ENCODE measurements at regions not wholly inside any gene's neighbourhood (a gene's known extent, or its start where the extent isn't known, plus 50 kb on each side); places are given as distances from the start of the nearest gene placed in this dataset.

DNA sequence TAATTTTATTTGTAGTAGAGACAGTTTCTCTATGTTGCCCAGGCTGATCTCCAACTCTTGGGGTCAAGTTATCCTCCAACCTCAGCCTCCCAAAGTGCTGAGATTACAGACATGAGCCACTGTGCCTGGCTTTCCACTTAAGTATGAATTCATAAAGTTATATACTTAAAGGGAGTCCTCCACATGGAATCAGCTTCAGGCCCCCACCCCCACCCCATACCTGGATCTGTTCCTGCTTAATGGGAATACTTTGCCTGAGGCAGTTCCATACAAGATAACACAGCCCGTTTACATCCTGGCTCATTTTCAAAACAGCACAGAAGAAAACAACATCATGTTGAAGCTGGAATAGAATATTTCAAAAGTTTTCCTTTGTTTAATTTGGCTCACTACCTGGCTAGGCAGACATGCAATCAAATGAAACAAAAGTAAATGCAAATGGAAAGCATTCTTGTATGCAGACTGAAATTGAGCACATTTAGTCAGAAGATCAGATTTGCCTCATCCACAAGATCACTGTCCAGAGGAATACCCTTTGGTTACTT, 82.4 kb downstream of the FAT3 start:
- Mint-ChIP-seq H3K9me3 (peaks cover 3% of the 10 kb centered on the region), H3K36me3 (ENCODE audit: low read depth) (no peaks in the 10 kb centered on the region), H3K4me3 (no peak overlapping the region), H3K4me1 (no peaks in the 10 kb centered on the region), H3K27ac (no peak overlapping the region), H3K27me3 (no peaks in the 10 kb centered on the region)
- no peak for DNase-seq
- POLR2A ChIA-PET: no interaction called here
- CTCF ChIA-PET: no interaction called here

DNA sequence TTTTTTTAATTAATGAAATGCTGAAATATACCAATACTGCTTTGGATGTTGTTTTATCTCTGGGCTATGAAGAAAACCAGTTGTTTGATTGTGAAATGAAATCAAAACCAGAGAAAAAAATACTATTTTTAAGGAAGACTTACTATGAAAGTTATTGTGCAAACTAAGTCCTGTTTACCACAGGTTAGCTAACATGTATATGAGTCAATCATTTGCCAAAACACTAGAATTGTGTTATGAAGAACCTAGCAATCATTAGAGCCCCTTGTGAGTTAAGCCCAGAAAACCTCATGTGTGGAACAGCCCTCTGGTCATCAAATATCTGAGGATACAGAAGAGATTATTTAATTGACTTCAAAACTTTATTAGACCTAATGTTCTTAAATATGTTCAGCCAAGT, 83.7 kb downstream of the FAT3 start:
- Mint-ChIP-seq H3K27ac (no peak overlapping the region), H3K27me3 (no peaks in the 10 kb centered on the region), H3K36me3 (ENCODE audit: low read depth) (no peaks in the 10 kb centered on the region), H3K9me3 (peaks cover 3% of the 10 kb centered on the region), H3K4me1 (no peaks in the 10 kb centered on the region), H3K4me3 (no peak overlapping the region)
- POLR2A ChIA-PET: no interaction called here
- DNase-seq: no peak
- CTCF ChIA-PET: no interaction called here

DNA sequence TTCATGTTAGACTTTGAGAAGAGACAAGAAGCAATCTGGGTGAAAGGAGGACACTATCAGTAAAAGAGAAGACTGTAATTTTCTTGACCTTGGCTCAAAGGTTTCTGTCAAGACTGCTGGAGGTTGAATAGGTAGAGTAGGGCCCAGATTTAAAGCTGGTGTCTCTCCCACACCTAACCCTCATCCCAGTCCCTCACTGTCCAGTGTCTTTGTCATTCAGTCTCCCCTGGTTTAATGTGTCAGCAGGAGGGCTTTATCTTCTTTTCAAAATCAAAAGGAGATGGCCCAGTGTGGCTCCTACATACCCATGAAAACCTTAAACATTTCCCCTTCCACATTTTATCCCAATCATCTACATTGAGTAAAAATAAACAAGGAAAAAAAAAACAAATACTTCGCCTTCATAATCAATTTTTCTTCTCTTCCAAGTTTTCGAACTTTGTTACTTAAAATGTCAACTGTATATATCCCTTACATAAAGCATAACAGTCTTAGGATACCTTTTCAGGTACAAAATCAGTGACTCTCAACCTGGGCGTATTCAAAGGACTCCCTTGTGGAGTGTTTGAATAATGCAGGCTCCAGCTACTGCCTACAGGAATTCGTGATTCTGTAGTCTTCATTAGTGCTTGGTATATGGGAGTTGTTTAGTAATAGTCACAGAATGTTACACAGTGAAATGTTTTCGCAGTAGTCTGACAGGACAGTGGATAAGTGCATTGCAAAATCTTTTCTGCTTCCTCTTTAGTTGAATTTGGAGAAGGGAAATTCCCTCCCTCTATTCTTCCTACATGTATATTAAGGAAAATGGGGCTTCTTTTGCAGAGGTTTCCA, 87.2 kb downstream of the FAT3 start:
- Mint-ChIP-seq H3K4me3 (no peak overlapping the region), H3K9me3 (no peaks in the 10 kb centered on the region), H3K36me3 (ENCODE audit: low read depth) (no peaks in the 10 kb centered on the region), H3K27ac (no peak overlapping the region), H3K4me1 (no peaks in the 10 kb centered on the region), H3K27me3 (no peaks in the 10 kb centered on the region)
- no peak for DNase-seq
- POLR2A ChIA-PET: no interaction called here
- CTCF ChIA-PET: no interaction called here

DNA sequence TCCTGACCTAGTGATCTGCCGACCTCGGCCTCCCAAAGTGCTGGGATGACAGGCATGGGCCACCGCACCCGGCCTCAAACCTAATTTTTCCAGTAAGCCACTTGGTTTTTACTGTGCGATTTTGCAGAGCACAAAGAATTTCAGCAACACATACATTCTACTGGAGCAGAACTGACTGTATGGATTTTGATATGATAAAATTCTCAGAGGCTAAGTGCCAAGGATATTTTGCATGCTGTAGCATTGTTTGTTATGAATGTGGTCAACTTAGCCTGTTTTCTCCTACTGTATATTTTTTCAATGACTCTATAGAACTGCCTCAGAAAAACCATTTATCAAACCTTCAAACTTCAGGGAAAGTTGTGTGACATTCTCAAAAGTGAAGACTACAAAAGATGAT, 89.2 kb downstream of the FAT3 start:
- ChIA-PET POLR2A (no interaction called here), CTCF (no interaction called here)
- Mint-ChIP-seq H3K27me3 (no peaks in the 10 kb centered on the region), H3K4me1 (no peaks in the 10 kb centered on the region), H3K4me3 (no peak overlapping the region), H3K9me3 (no peaks in the 10 kb centered on the region), H3K36me3 (ENCODE audit: low read depth) (no peaks in the 10 kb centered on the region), H3K27ac (no peak overlapping the region)
- DNase-seq: no peak

DNA sequence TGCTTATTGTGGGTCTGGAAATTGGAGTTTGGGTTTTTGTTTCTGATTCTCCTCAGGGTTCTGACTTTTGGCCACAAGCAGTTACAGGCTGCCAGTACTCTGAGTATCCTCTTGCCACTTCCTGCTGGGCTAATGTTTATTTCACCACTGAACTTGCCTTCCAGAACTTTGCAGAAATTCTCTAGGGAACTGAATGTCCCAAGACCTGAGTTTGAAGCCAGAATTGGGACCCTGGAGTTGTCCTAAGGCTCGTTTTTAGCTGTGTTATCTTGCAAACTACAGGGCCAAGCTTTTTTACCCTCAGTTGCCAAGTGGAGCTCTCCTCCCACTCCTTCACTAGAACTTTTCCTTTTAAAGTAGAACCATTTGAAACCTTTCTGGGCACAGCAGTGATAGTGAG, 89.9 kb downstream of the FAT3 start:
- no peaks in the 10 kb centered on the region for H3K27me3 Mint-ChIP-seq
- CTCF ChIA-PET: no interaction called here
- no peaks in the 10 kb centered on the region for H3K4me1 Mint-ChIP-seq
- no peaks in the 10 kb centered on the region for H3K36me3 Mint-ChIP-seq (ENCODE audit: low read depth)
- H3K4me3 Mint-ChIP-seq: no peak overlapping the region
- H3K9me3 Mint-ChIP-seq: no peaks in the 10 kb centered on the region
- DNase-seq: no peak
- POLR2A ChIA-PET: no interaction called here
- no peak overlapping the region for H3K27ac Mint-ChIP-seq

DNA sequence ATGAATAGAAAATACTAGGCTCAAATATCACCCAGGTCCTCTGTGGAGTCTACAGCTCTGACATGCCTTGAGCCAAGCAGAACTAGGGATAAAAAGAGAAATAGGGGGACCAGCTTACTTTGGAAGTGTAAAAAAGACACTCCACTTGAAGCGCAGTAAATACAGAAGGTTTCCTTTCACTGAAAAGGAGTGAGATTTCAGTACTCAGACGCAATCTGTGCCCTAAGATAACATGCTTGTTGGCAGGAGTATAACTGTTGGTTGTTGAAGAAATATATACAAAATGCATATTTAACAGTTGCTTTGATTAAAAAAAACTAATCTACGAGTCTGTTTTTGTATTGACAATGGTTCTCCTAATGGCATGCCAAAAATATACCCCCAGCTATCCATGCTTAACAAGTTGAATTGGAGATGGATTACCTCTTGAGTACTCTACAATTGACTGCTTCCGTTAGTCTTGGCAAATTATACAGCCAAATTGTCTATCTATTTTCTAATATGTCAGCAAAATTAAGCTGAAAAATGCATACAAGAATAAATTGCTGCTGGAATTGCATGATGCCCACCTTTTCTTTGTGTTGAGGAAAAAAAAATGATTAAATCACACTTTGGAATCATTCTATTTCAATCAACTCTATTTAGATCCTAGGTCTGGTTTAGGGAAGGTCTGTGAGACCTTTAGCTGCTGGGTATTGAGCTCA, 91.6 kb downstream of the FAT3 start:
- Mint-ChIP-seq H3K27me3 (no peaks in the 10 kb centered on the region), H3K36me3 (ENCODE audit: low read depth) (no peaks in the 10 kb centered on the region), H3K9me3 (no peaks in the 10 kb centered on the region), H3K4me3 (no peak overlapping the region), H3K27ac (no peak overlapping the region), H3K4me1 (no peaks in the 10 kb centered on the region)
- POLR2A ChIA-PET: no interaction called here
- CTCF ChIA-PET: no interaction called here
- DNase-seq: no peak

DNA sequence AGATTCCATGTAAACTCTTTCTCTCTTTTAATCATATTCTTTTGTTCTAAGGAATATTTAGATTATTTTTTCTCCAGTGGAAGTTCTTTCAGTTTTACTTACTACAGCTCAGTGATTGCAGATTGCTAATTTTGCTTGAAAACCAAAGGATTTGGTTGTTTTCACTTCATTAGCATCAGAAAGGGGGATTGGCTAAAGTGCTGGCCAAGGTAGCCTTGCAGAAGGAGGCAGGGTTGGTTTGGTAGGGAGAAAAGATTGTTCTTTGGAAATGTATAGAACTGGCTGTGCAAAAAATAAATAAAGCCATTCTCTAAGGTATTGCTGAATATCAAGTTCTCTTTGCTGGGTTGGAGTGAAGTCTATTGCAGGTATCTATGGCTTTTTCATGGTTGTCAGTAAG, 92.6 kb downstream of the FAT3 start:
- no peak for DNase-seq
- POLR2A ChIA-PET: no interaction called here
- H3K27me3 Mint-ChIP-seq: no peaks in the 10 kb centered on the region
- H3K4me1 Mint-ChIP-seq: no peaks in the 10 kb centered on the region
- no peak overlapping the region for H3K4me3 Mint-ChIP-seq
- no peak overlapping the region for H3K27ac Mint-ChIP-seq
- CTCF ChIA-PET: no interaction called here
- H3K9me3 Mint-ChIP-seq: no peaks in the 10 kb centered on the region
- no peaks in the 10 kb centered on the region for H3K36me3 Mint-ChIP-seq (ENCODE audit: low read depth)

DNA sequence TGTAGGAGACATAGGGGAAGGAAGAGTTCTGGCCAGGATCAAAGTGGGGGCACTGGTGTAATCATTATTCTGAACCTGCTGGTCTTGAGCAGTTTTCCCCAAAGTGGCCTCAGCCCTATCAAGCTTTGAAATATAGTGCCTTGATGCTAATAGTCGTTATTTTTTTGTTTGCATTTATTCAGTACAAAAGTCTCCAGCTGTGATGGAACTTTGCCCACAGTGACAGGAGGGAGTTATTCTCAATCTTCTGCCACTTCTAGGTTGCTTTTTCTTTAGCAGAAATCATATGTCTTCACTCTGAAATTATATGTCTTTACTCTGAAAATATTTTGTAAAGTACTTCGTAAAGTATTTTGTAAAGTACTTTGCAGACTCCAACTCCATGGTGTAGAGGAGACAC, 93.1 kb downstream of the FAT3 start:
- no peaks in the 10 kb centered on the region for H3K27me3 Mint-ChIP-seq
- ChIA-PET POLR2A (no interaction called here), CTCF (no interaction called here)
- no peak for DNase-seq
- no peaks in the 10 kb centered on the region for H3K4me1 Mint-ChIP-seq
- H3K36me3 Mint-ChIP-seq (ENCODE audit: low read depth): no peaks in the 10 kb centered on the region
- no peak overlapping the region for H3K4me3 Mint-ChIP-seq
- no peaks in the 10 kb centered on the region for H3K9me3 Mint-ChIP-seq
- no peak overlapping the region for H3K27ac Mint-ChIP-seq

DNA sequence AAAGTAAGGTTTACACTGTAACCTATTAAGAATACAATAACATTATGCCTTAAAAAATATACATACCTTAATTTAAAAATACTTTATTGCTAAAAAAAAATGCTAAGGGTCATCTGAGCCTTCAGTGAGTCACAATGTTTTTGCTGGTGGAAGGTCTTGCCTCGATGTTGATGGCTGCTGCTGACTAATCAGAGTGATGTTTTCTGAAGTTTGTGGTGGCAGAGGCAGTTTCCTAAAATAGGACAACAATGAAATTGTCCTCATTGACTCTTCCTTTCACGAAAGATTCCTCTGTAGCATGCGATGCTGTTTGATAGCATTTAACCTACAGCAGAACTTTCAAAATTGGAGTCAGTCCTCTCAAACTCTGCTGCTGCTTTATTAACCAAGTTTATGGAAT, 97.6 kb downstream of the FAT3 start:
- H3K27me3 Mint-ChIP-seq: no peaks in the 10 kb centered on the region
- H3K4me3 Mint-ChIP-seq: no peak overlapping the region
- ChIA-PET CTCF (no interaction called here), POLR2A (no interaction called here)
- H3K27ac Mint-ChIP-seq: no peak overlapping the region
- H3K4me1 Mint-ChIP-seq: no peaks in the 10 kb centered on the region
- no peaks in the 10 kb centered on the region for H3K36me3 Mint-ChIP-seq (ENCODE audit: low read depth)
- peaks cover 2% of the 10 kb centered on the region for H3K9me3 Mint-ChIP-seq
- no peak for DNase-seq

DNA sequence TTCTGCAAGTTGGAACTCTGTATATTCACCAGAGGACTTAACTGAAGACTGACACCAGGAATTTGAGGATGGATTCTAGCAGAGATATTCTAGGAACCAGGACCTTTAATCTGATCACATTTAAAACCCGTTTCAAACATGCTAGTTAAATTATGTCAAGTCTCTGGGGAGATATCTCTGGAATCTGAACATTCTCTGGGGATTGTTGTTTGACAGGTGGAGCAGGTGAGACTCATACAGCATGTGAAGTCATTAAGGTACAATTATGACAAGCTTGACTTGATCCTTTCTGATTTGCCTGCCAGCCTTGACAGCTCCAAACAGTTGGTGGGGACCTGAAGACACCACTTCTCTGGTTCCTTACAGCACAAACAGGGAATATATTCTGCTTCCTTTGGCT, 100.3 kb downstream of the FAT3 start:
- no peaks in the 10 kb centered on the region for H3K27me3 Mint-ChIP-seq
- H3K9me3 Mint-ChIP-seq: peaks cover 2% of the 10 kb centered on the region
- ChIA-PET POLR2A (no interaction called here), CTCF (no interaction called here)
- H3K27ac Mint-ChIP-seq: no peak overlapping the region
- H3K4me3 Mint-ChIP-seq: no peak overlapping the region
- DNase-seq: no peak
- no peaks in the 10 kb centered on the region for H3K36me3 Mint-ChIP-seq (ENCODE audit: low read depth)
- H3K4me1 Mint-ChIP-seq: no peaks in the 10 kb centered on the region

DNA sequence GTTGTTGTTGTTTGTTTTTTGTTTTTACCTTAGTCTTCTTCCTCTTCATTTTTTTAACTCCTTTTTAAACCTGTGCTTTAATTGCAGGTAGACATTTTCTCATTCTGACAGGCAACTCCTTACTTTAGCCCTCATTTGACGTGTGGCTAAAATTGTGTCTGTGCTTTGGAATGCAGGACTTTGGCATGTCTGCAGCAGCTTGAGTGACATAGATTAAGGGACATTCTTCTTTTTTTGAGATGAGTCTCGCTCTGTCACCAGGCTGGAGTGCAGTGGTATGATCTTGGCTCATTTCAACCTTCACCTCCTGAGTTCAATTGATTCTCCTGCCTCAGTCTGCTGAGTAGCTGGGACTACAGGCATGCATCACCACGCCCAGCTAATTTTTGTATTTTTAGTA, 100.8 kb downstream of the FAT3 start:
- no peak overlapping the region for H3K4me3 Mint-ChIP-seq
- no peaks in the 10 kb centered on the region for H3K27me3 Mint-ChIP-seq
- CTCF ChIA-PET: interaction anchor here (0.5 kb wide), 1 partner anchor 33 kb away, joined by 5 read pairs; no protein-coding TSS in a partner anchor
- no peak overlapping the region for H3K27ac Mint-ChIP-seq
- peaks cover 2% of the 10 kb centered on the region for H3K9me3 Mint-ChIP-seq
- POLR2A ChIA-PET: no interaction called here
- no peaks in the 10 kb centered on the region for H3K36me3 Mint-ChIP-seq (ENCODE audit: low read depth)
- H3K4me1 Mint-ChIP-seq: no peaks in the 10 kb centered on the region
- no peak for DNase-seq

DNA sequence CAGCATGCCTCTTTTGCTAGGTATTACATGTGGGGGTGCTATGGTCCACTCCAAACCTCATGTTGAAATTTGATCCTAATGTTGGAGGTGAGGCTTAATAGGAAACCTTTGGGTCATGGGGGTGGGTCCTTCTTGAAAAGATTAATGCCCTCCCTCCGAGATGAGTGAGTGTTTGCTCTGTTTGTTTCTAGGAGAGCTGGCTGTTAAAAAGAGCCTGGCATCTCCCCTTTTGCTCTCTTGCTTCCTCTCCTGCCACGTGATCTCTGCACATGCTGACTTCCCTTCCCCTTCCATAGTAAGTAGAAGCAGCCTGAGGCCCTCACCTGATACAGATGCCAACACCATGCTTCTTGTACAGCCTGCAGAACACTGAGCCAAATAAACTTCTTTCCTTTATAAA, 104.5 kb downstream of the FAT3 start:
- H3K4me3 Mint-ChIP-seq: no peak overlapping the region
- ChIA-PET CTCF (no interaction called here), POLR2A (no interaction called here)
- H3K4me1 Mint-ChIP-seq: no peaks in the 10 kb centered on the region
- H3K9me3 Mint-ChIP-seq: peaks cover 2% of the 10 kb centered on the region
- no peak for DNase-seq
- no peak overlapping the region for H3K27ac Mint-ChIP-seq
- no peaks in the 10 kb centered on the region for H3K36me3 Mint-ChIP-seq (ENCODE audit: low read depth)
- H3K27me3 Mint-ChIP-seq: no peaks in the 10 kb centered on the region

DNA sequence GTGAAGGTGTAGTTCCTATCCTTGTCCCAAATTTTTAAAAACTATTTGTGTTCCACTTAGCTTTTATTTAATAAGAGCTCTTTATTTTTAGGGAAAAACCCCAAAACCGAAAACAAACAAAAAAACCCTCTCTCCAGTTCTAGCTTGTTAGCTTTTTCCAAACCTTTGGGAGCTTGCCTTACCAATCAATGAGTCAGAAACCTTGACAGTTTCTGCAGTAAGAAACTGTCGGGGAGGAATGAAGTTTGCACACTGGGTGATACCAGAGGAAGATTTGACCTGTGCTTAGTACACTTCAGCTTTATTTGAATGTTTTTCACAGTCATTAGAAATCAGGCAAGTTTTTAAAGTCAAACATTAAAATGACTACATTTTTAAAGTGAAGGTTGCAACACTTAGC, 105.0 kb downstream of the FAT3 start:
- H3K9me3 Mint-ChIP-seq: peaks cover 2% of the 10 kb centered on the region
- no peak overlapping the region for H3K4me3 Mint-ChIP-seq
- H3K4me1 Mint-ChIP-seq: no peaks in the 10 kb centered on the region
- H3K27me3 Mint-ChIP-seq: no peaks in the 10 kb centered on the region
- H3K27ac Mint-ChIP-seq: no peak overlapping the region
- no peak for DNase-seq
- H3K36me3 Mint-ChIP-seq (ENCODE audit: low read depth): no peaks in the 10 kb centered on the region
- ChIA-PET CTCF (no interaction called here), POLR2A (no interaction called here)

DNA sequence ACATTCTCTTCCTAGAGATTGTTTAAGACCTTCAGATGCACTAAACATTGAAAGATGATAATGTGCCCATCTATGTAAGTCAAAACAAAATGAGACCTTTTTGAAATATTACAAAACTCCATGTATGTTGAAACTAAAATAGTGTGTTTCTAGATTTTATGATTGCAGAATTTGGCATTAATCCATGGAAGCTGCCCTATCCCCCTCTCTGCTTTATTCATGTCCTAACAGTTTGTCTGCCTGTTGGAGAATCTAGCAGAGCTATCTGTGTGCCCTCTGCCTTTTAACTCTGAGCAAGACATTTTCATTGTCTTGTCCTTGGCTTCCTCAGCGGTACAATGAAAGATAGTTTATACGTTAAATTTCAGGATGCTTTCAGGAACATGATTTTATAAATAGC, 105.5 kb downstream of the FAT3 start:
- H3K36me3 Mint-ChIP-seq (ENCODE audit: low read depth): no peaks in the 10 kb centered on the region
- H3K27ac Mint-ChIP-seq: no peak overlapping the region
- H3K4me1 Mint-ChIP-seq: no peaks in the 10 kb centered on the region
- ChIA-PET POLR2A (no interaction called here), CTCF (no interaction called here)
- peaks cover 2% of the 10 kb centered on the region for H3K9me3 Mint-ChIP-seq
- no peak overlapping the region for H3K4me3 Mint-ChIP-seq
- no peak for DNase-seq
- H3K27me3 Mint-ChIP-seq: no peaks in the 10 kb centered on the region
